AG09309 (cell line): ENCODE measurements at regions not wholly inside any gene's neighbourhood (a gene's known extent, or its start where the extent isn't known, plus 50 kb on each side); places are given as distances from the start of the nearest gene placed in this dataset.

ENCODE experiments used
- DNase-seq: peaks from one replicate; pipeline ENCODE4 v3.0.0-alpha.2; 2010; ENCODE audit warnings: low read depth
- H3K4me3 ChIP-seq: 2 replicates; pipeline ENCODE4 v1.5.1; 2011; ENCODE audit warnings: mild to moderate bottlenecking, low read depth, low read length, moderate library complexity; ENCODE audit not compliant: control insufficient read depth
- CTCF ChIP-seq: IDR thresholded peaks from 2 replicates; pipeline ENCODE4 v1.5.1; 2011; ENCODE audit warnings: mild to moderate bottlenecking, low read depth, low read length, inconsistent platforms; ENCODE audit not compliant: insufficient read depth, control insufficient read depth; ENCODE audit errors: missing control alignments

DNA sequence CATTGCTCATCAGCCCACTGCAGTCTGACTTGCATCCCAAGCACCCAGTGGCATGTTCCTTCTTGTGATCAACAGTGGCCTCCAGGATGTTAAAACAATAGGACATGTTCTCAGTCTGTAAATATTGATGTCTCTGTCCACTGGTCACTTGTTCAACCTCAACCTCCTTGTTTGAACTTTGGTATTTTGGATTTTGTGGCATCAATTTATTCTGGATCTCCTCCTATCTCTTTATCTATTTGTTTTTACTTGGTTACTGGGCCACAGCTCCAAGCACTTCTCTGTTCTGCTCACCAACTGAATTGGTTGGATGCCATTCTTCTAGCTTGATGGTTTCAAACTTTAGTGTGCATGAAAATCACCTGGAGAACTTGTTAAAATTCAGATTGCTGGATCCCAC, 1414.8 kb upstream of the CELF4 start:
- no peak overlapping the region for H3K4me3 ChIP-seq
- no peak for DNase-seq
- TF ChIP-seq CTCF, result no peak

DNA sequence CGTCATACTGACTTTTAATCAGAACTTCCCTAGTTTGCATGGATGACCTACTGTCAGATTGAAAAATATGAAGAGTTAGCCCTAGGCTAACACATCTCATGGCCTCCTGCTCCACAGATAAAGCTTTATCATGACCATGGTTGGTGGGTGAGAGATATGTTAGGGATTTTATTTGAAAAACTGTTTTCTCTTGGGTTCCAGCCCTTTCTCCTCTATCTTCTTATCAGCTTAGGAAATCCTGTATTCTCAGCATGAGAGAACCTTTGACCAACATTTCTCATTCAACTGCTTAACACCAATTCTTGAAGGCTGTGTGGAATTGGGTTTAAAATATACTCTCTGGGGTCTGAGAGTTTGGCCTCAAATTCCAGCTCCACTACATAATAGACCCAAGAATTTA, 1407.0 kb upstream of the CELF4 start:
- no peak for TF ChIP-seq CTCF
- no peak overlapping the region for H3K4me3 ChIP-seq
- DNase-seq, result no peak

DNA sequence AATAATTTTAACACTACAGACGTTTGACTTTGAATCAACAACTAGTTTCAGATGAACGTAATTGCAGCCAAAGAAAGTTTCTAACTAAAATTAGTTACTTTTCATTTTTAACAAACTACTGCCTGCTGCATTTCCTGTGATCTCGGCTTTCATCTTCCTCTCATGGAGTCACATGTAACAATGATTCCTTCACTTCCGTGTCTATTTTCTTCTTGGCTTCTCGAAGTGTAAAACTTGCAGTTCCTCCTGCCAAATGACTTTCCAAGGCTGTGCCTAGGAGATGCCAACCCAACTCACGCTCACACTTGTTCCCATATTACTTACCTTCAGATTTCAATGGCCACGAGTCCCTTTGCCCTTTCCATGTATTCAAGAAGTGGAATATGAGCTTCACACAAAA, 1406.3 kb upstream of the CELF4 start:
- H3K4me3 ChIP-seq, result no peak overlapping the region
- no peak for TF ChIP-seq CTCF
- DNase-seq, result no peak

DNA sequence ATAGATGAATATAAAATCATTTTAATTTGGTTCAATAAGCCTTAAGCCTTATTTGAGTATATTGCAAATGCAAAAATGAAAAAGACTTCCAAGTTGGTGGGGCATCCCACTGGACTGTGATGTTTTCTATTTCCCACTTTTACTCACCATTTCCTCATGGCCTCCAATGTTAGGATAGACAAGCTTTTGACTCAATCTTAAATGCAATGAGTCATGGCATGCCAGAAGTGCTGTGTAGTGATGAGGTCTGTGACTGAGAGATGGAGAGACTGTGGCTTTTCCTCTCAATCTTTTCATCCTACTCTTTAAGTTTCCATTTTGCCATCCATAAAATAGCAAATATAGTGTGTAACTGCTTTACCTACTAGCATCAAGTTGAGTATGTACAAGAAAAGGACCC, 1401.2 kb upstream of the CELF4 start:
- TF ChIP-seq CTCF, result no peak
- H3K4me3 ChIP-seq, result no peak overlapping the region
- no peak for DNase-seq

GRCh38 chr18:38963943-38964660, 1398.5 kb upstream of the CELF4 start:
- no peak overlapping the region for H3K4me3 ChIP-seq
- DNase-seq, result no peak
- no peak for TF ChIP-seq CTCF

- no peak overlapping the region for H3K4me3 ChIP-seq
- TF ChIP-seq CTCF, result no peak
- no peak for DNase-seq
These were observed 1396.3 kb upstream of the CELF4 start for GRCh38 chr18:38961880-38962279.

DNA sequence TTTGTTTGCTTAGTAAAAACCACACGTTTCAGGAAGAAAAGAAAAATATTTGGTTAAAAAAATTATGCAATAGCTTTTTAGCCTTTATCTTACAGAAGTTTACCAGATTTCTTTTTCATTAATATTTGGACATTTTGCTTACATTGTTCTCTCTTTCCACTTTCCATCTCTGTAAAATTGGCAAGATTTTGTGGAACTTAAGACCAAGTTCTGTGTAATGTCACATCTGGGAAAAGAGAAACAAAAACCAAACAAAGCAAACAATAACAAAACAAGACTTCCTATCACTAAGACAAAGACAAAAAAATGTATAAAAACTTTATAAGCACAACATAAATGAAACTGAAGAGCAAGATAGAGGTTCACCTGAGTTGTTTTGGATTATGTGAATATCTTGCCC, 1392.1 kb upstream of the CELF4 start:
- H3K4me3 ChIP-seq, result no peak overlapping the region
- TF ChIP-seq CTCF, result no peak
- DNase-seq, result no peak
